Calu3 (cell line): ENCODE measurements at regions not wholly inside any gene's neighbourhood (a gene's known extent, or its start where the extent isn't known, plus 50 kb on each side); places are given as distances from the start of the nearest gene placed in this dataset. TPM values are rescaled to one million over a fixed set of nuclear protein-coding genes. Genes with fewer than 3 reads are reported as not detected.

ENCODE experiments used
- BruUV-seq: library from RNA; stranded (reverse); fragments of 400-500 nt; replicated peaks from 2 replicates; lab custom pipeline; 2021; lab: Mats Ljungman, UMichigan
- CTCF ChIA-PET: fragments of 300-600 bp; sonication (Branson Sonifier 250); formaldehyde crosslinking; loops from one replicate; lab custom pipeline; 2022; ENCODE audit warnings: antibody characterized with exemption; lab: Charles Lee
- DNase-seq: peaks from one replicate; pipeline ENCODE4 v3.0.0; 2022
- H3K27ac Mint-ChIP-seq: one replicate; pipeline ENCODE4 v1.8.0; 2022; ENCODE audit warnings: mixed read lengths; ENCODE audit not compliant: unreplicated experiment
- H3K27me3 Mint-ChIP-seq: one replicate; pipeline ENCODE4 v1.8.0; 2022; ENCODE audit warnings: mixed read lengths; ENCODE audit not compliant: unreplicated experiment
- H3K36me3 Mint-ChIP-seq: one replicate; pipeline ENCODE4 v1.8.0; 2022; ENCODE audit warnings: mild to moderate bottlenecking, moderate library complexity, mixed read lengths; ENCODE audit not compliant: insufficient read depth, unreplicated experiment
- H3K4me1 Mint-ChIP-seq: one replicate; pipeline ENCODE4 v1.8.0; 2022; ENCODE audit warnings: mild to moderate bottlenecking, low read depth, mixed read lengths; ENCODE audit not compliant: unreplicated experiment
- H3K4me3 Mint-ChIP-seq: one replicate; pipeline ENCODE4 v1.8.0; 2022; ENCODE audit warnings: mild to moderate bottlenecking, low read depth, moderate library complexity, mixed read lengths; ENCODE audit not compliant: unreplicated experiment
- H3K9me3 Mint-ChIP-seq: one replicate; pipeline ENCODE4 v1.8.0; 2022; ENCODE audit warnings: low read depth, mixed read lengths; ENCODE audit not compliant: unreplicated experiment
- intact Hi-C: fragments of 100-400 bp; cut with micrococcal nuclease; formaldehyde crosslinking; loops from one replicate; pipeline ENCODE4 v1.10.0; 2022; ENCODE audit not compliant: unreplicated experiment
- microRNA-seq: library from miRNA; unstranded; fragments of <30 nt; microRNA quantifications from one replicate; pipeline ENCODE4 v1.2.0, GENCODE V29; 2022
- TF ChIP-seq, protein P1 (sequence below): fragments of 200-600 bp; IDR thresholded peaks from one replicate; pipeline ENCODE4 v1.8.0; 2022; ENCODE audit warnings: antibody characterized with exemption; ENCODE audit not compliant: unreplicated experiment

DNA sequence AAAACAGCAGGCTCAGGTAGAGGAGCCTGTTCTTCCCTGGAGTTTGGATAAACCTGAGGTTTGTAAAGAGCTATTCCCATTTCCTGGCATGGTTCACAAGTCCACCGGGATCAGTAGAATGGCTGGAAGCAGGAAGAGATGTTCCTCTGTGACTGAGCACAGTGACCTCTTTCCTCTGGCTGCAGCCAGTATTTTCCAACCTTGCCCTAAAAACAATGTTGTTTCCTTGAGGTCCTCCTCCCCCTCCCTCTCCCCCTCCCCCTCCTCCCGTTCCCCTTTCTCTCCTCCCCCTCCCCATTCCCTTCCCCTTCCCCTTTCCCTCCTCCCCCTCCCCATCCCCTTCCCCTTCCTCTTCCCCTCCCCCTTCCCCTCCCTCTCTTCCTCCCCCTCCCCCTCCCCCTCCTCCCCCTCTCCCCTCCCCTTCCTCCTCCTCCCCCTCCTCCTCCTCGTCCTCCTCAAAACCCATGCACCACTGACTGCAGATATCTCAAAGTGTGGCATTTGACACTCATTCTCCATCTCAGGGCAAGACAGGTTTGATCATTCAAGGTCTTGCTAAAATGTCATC lies 58.9 kb upstream of the MON1B start:
- Mint-ChIP-seq H3K4me1 (no peaks in the 10 kb centered on the region), H3K36me3 (no peaks in the 10 kb centered on the region), H3K27me3 (peaks cover 3% of the 10 kb centered on the region), H3K27ac (no peak overlapping the region), H3K4me3 (no peak overlapping the region), H3K9me3 (peaks cover 3% of the 10 kb centered on the region)
- TF ChIP-seq, protein P1, sequence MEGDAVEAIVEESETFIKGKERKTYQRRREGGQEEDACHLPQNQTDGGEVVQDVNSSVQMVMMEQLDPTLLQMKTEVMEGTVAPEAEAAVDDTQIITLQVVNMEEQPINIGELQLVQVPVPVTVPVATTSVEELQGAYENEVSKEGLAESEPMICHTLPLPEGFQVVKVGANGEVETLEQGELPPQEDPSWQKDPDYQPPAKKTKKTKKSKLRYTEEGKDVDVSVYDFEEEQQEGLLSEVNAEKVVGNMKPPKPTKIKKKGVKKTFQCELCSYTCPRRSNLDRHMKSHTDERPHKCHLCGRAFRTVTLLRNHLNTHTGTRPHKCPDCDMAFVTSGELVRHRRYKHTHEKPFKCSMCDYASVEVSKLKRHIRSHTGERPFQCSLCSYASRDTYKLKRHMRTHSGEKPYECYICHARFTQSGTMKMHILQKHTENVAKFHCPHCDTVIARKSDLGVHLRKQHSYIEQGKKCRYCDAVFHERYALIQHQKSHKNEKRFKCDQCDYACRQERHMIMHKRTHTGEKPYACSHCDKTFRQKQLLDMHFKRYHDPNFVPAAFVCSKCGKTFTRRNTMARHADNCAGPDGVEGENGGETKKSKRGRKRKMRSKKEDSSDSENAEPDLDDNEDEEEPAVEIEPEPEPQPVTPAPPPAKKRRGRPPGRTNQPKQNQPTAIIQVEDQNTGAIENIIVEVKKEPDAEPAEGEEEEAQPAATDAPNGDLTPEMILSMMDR = no peak
- no TSS peak for BruUV-seq
- intact Hi-C loops = no loop called here
- no peak for DNase-seq
- CTCF ChIA-PET = no interaction called here

DNA sequence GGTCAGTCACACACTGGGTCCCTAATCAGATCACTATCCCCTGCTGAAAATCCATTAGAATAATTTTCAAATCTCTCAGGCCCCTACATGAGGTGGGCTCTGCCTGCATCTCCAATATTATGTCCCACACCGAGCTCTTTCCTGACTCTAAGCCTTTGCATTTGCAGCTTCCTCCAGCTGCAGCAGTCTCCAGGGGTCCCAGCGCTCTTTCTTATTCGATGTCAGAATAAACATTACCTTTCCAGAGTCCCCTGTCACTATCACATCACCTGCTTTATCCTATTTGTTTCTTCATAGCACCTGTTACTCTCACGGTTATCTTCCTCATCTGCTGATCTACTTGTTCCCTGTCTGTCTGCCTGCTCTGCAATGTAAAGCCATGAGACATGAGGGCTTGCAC lies 57.3 kb upstream of the MON1B start:
- no TSS peak for BruUV-seq
- DNase-seq = no peak
- Mint-ChIP-seq H3K27me3 (no peaks in the 10 kb centered on the region), H3K27ac (no peak overlapping the region), H3K4me1 (no peaks in the 10 kb centered on the region), H3K36me3 (no peaks in the 10 kb centered on the region), H3K4me3 (no peak overlapping the region), H3K9me3 (no peaks in the 10 kb centered on the region)
- CTCF ChIA-PET = no interaction called here
- intact Hi-C loops = no loop called here
- TF ChIP-seq, protein P1 = no peak

DNA sequence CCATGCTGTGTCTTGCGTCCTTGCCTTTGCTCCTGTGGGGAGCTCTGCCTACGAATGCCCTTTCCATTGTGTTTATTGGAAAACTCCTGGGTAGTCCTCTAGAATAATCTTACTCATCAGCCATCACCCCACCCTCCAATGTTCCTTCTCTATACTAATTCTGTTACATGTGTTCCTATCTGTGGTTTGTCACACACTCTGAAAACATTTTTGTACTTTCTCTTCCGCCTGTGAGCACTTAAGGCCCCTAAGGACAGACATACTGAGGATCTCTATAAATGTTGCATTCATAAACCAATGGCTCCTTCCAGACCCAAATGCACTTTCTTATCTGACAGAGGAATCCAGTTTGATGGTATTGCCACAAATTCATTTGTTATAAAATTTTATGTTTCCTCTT lies 53.9 kb upstream of the MON1B start:
- Mint-ChIP-seq H3K27ac (no peak overlapping the region), H3K27me3 (no peaks in the 10 kb centered on the region), H3K4me1 (no peaks in the 10 kb centered on the region), H3K36me3 (no peaks in the 10 kb centered on the region), H3K9me3 (peaks cover 4% of the 10 kb centered on the region), H3K4me3 (no peak overlapping the region)
- DNase-seq = no peak
- CTCF ChIA-PET = no interaction called here
- no TSS peak for BruUV-seq
- intact Hi-C loops = no loop called here
- TF ChIP-seq, protein P1 = no peak

Small RNA genes in the stretch of these regions (microRNA-seq; reads per million reads assigned to microRNA genes)
- not detected for gene MIR4719
